VCaP (cell line): ENCODE measurements at regions not wholly inside any gene's neighbourhood (a gene's known extent, or its start where the extent isn't known, plus 50 kb on each side); places are given as distances from the start of the nearest gene placed in this dataset.

Source experiments
- H3K27ac ChIP-seq: fragments of 450-650 bp; 2 replicates; pipeline ENCODE4 v1.5.1; 2017
- CTCF ChIP-seq: fragments of 450-650 bp; conservative IDR thresholded peaks from 2 replicates; pipeline ENCODE4 v1.5.1; 2017; ENCODE audit warnings: mild to moderate bottlenecking, moderate library complexity

DNA sequence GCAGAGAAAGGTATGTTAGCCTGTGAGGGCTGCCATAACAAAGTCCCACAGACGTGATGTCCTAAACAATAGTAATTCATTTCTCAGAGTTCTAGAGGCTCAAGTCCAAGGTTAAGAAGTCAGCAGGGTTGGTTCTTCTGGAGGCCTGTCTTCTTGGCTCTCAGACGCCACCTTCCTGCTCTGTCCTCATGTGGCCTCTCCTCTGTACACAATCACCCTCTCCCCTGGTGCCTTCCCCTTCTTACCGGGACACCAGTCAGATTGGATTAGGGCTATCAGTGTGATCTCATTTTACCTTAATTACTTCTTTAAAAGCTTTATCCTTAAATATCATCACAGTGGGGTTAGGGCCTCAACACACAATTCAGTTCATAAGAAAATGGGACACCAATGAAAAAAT, 860.5 kb downstream of the RNF144A start:
- no peak overlapping the region for H3K27ac ChIP-seq
- no peak for TF ChIP-seq CTCF

- TF ChIP-seq CTCF = no peak
- H3K27ac ChIP-seq = no peak overlapping the region
These were observed 863.1 kb downstream of the RNF144A start for GRCh38 chr2:7780321-7780720.

DNA sequence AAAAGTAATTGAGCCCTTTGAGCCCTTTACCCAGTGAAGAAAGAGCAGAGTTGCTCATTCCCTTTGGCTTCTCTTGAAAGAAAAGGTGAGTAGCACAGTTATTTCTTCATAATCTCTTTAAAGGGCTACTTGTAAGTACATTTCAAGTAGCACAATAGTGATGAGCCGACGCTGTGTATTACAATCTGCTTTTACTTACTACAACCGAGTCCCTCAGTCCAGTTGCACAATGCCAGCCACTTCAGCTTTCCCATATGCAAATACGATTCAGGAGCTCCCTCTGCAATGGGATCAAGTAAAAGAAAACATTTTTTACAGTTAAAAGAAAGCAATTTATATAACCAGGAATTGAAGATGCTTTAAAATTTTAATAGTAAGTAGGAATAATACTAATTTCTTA, 868.5 kb downstream of the RNF144A start:
- TF ChIP-seq CTCF = no peak

DNA sequence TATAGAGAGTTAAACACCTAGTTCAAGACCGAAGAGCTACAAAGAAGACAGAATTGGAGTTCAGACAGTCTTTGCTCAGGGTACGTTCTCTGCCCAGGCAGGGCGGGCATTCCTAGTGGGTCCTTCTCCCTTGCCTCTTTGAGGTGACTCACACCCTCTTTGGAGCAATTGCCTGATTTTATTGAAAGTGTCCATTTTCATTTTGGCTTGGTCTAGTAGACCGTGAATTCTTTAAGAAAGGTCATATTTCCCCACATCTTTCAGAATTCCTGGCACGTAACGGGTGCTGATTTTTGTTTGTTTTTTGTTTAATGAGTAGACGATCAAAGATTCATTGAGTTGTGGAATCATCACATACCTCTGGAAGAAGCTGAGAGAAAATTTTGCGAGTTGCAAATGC, 871.5 kb downstream of the RNF144A start:
- H3K27ac ChIP-seq = no peak overlapping the region
- TF ChIP-seq CTCF = no peak

More for the DNA sequence above, 868.5 kb downstream of the RNF144A start:
- no peak overlapping the region for H3K27ac ChIP-seq

- no peak for TF ChIP-seq CTCF
- H3K27ac ChIP-seq = peak overlapping the region; percentile 79
These were observed 874.9 kb downstream of the RNF144A start for GRCh38 chr2:7792031-7792651.

DNA sequence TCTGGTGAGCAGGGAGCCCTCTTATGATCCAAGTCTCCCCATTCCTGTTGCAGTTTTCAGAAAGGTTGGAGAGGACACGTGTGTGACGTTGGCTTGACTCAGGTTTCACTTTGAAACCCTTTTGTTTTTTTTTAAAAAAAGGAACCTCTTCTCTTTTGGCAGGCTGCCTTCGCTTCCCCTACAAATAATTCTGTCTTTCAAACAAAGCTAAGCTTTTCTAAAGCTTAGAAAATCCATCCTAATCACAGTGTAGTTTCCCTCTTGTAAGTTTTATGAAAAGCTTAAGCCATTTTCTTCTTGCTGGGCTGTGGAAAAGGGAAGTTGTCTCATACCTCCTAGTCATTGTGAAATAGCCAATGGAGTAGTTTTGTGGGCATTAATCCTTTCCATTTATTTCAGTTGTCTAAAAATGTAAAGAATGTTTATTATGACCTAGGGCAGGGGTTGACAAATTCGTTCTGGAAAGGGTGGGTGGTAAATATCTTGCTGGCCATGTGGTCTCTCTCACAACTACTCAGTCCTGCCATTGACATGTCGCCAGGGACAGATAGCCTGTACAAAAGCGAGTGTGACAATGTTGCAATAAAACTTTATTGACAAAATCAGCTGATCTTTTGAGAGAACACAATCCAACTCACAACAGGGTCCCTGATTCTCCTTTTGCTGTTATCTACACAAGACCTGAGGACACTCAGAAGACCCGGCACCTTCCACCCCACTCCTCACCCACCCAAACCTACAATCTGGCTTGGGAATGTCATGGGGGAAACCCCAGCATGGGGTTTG, 878.8 kb downstream of the RNF144A start:
- H3K27ac ChIP-seq = peak overlapping the region; percentile 79; the same call in 1 of the 2 replicates
- no peak for TF ChIP-seq CTCF

GRCh38 chr2:7800031-7800430, 881.8 kb upstream of the ID2 start:
- TF ChIP-seq CTCF = no peak
- H3K27ac ChIP-seq = no peak overlapping the region
